ENCODE measurements at regions not wholly inside any gene's neighbourhood (a gene's known extent, or its start where the extent isn't known, plus 50 kb on each side); places are given as distances from the start of the nearest gene placed in this dataset.

- no peaks in the 10 kb centered on the region for H3K9me3 ChIP-seq
- H3K4me1 ChIP-seq: no peaks in the 10 kb centered on the region
- no peak for DNase-seq (ENCODE audit: extremely low spot score)
- H3K36me3 ChIP-seq: no peaks in the 10 kb centered on the region
- H3K27me3 ChIP-seq: no peaks in the 10 kb centered on the region
- no peak overlapping the region for H3K27ac ChIP-seq (replicated peaks in 1 of 4)
- intact Hi-C loops (cut with DNase I): no loop called here
- H3K4me3 ChIP-seq: no peak overlapping the region
- TF ChIP-seq CTCF (IDR thresholded peaks at IDR 0.05) (no peak), EP300 (IDR thresholded peaks at IDR 0.05) (no peak), POLR2A (IDR thresholded peaks at IDR 0.05; ENCODE audit: low read depth) (no peak), POLR2AphosphoS5 (IDR thresholded peaks at IDR 0.05) (no peak)
These were observed 114.4 kb downstream of the PCTP start for GRCh38 chr17:55865072-55865762.

GRCh38 chr17:55870044-55870443 is 119.2 kb downstream of the PCTP start:
- no peaks in the 10 kb centered on the region for H3K4me1 ChIP-seq
- no peak for TF ChIP-seq EP300 (IDR thresholded peaks at IDR 0.05)
- TF ChIP-seq POLR2A (IDR thresholded peaks at IDR 0.05; ENCODE audit: low read depth): no peak
- TF ChIP-seq POLR2AphosphoS5 (IDR thresholded peaks at IDR 0.05): no peak
- TF ChIP-seq CTCF (IDR thresholded peaks at IDR 0.05): no peak
- intact Hi-C loops (cut with DNase I): no loop called here
- H3K27me3 ChIP-seq: no peaks in the 10 kb centered on the region
- H3K36me3 ChIP-seq: no peaks in the 10 kb centered on the region
- DNase-seq (ENCODE audit: extremely low spot score): no peak
- H3K9me3 ChIP-seq: no peaks in the 10 kb centered on the region
- no peak overlapping the region for H3K4me3 ChIP-seq
- H3K27ac ChIP-seq (replicated peaks in 1 of 4): no peak overlapping the region

- WGBS: 89% methylated on average over 3 of the region's 3 CpGs
These were observed 121.5 kb downstream of the PCTP start for GRCh38 chr17:55872374-55872773.

GRCh38 chr17:55873017-55873758 is 122.3 kb downstream of the PCTP start:
- intact Hi-C loops (cut with DNase I): no loop called here
- H3K27me3 ChIP-seq: no peaks in the 10 kb centered on the region
- no peak overlapping the region for H3K27ac ChIP-seq (replicated peaks in 1 of 4)
- no peak overlapping the region for H3K4me3 ChIP-seq
- no peak for DNase-seq (ENCODE audit: extremely low spot score)
- no peaks in the 10 kb centered on the region for H3K4me1 ChIP-seq
- no peaks in the 10 kb centered on the region for H3K9me3 ChIP-seq
- TF ChIP-seq CTCF (IDR thresholded peaks at IDR 0.05) (no peak), EP300 (IDR thresholded peaks at IDR 0.05) (no peak), POLR2A (IDR thresholded peaks at IDR 0.05; ENCODE audit: low read depth) (no peak), POLR2AphosphoS5 (IDR thresholded peaks at IDR 0.05) (no peak)
- 57% methylated on average over 4 of the region's 4 CpGs for WGBS
- H3K36me3 ChIP-seq: no peaks in the 10 kb centered on the region

More at GRCh38 chr17:55872374-55872773, 121.5 kb downstream of the PCTP start:
- H3K4me3 ChIP-seq: no peak overlapping the region
- H3K27ac ChIP-seq (replicated peaks in 1 of 4): no peak overlapping the region
- no peaks in the 10 kb centered on the region for H3K4me1 ChIP-seq
- no peak for DNase-seq (ENCODE audit: extremely low spot score)
- H3K9me3 ChIP-seq: no peaks in the 10 kb centered on the region
- H3K27me3 ChIP-seq: no peaks in the 10 kb centered on the region
- no peaks in the 10 kb centered on the region for H3K36me3 ChIP-seq
- TF ChIP-seq POLR2A (IDR thresholded peaks at IDR 0.05; ENCODE audit: low read depth) (no peak), POLR2AphosphoS5 (IDR thresholded peaks at IDR 0.05) (no peak)
- intact Hi-C loops (cut with DNase I): no loop called here

- TF ChIP-seq EP300 (IDR thresholded peaks at IDR 0.05) (no peak), POLR2AphosphoS5 (IDR thresholded peaks at IDR 0.05) (no peak), POLR2A (IDR thresholded peaks at IDR 0.05; ENCODE audit: low read depth) (no peak), CTCF (IDR thresholded peaks at IDR 0.05) (no peak)
- no peaks in the 10 kb centered on the region for H3K27me3 ChIP-seq
- no peaks in the 10 kb centered on the region for H3K9me3 ChIP-seq
- WGBS: 89% methylated on average over 1 of the region's 1 CpG
- H3K4me3 ChIP-seq: no peak overlapping the region
- no peaks in the 10 kb centered on the region for H3K36me3 ChIP-seq
- no peak for DNase-seq (ENCODE audit: extremely low spot score)
- H3K4me1 ChIP-seq: no peaks in the 10 kb centered on the region
- intact Hi-C loops (cut with DNase I): no loop called here
- H3K27ac ChIP-seq (replicated peaks in 1 of 4): no peak overlapping the region
These were observed 132.3 kb downstream of the PCTP start for GRCh38 chr17:55883149-55883548.
